IMR-90 (cell line): ENCODE measurements at regions not wholly inside any gene's neighbourhood (a gene's known extent, or its start where the extent isn't known, plus 50 kb on each side); places are given as distances from the start of the nearest gene placed in this dataset.

ENCODE experiments used
- ATAC-seq: fragments of 200-7000 bp; cut with Tn5 transposase; 2 replicates; pipeline ENCODE4 v1.9.1; 2020; ENCODE audit warnings: low read depth, mild to moderate bottlenecking, moderate library complexity
- BruUV-seq: library from RNA; stranded (reverse); fragments of 400-500 nt; replicated peaks from 2 replicates; lab custom pipeline; 2021; lab: Mats Ljungman, UMichigan
- CTCF ChIA-PET: fragments of 300-600 bp; formaldehyde crosslinking; extraction: SDS; loops from one replicate; lab custom pipeline; 2021; ENCODE audit warnings: antibody characterized with exemption; lab: Yijun Ruan, JAX
- POLR2A ChIA-PET: fragments of 300-600 bp; sonication (Branson Sonifier 250); formaldehyde crosslinking; loops from one replicate; lab custom pipeline; 2022; ENCODE audit warnings: antibody characterized with exemption; ENCODE audit not compliant: unreplicated experiment; lab: Charles Lee
- DNase-seq: peaks from one replicate; pipeline ENCODE4 v3.0.0; 2013
- H2AFZ ChIP-seq: replicated peaks from 2 replicates; pipeline ENCODE3; 2013; ENCODE audit warnings: low read length, mild to moderate bottlenecking; ENCODE audit not compliant: poor library complexity
- H2AK5ac ChIP-seq: 2 replicates; pipeline ENCODE4 v1.6.1; 2013; ENCODE audit warnings: low read depth, low read length, inconsistent platforms
- H2AK9ac ChIP-seq: replicated peaks from 2 replicates; pipeline ENCODE3; 2013; ENCODE audit warnings: mild to moderate bottlenecking, low read depth, low read length, moderate library complexity; ENCODE audit not compliant: poor library complexity
- H2BK120ac ChIP-seq: 2 replicates; pipeline ENCODE4 v1.6.1; 2013; ENCODE audit warnings: low read depth, low read length, inconsistent platforms
- H2BK15ac ChIP-seq: 3 replicates; pipeline ENCODE4 v1.6.1; 2013; ENCODE audit warnings: low read depth, low read length, inconsistent platforms
- H2BK20ac ChIP-seq: 2 replicates; pipeline ENCODE4 v1.6.1; 2013; ENCODE audit warnings: low read depth, mild to moderate bottlenecking, inconsistent platforms, low read length, moderate library complexity
- H2BK5ac ChIP-seq: 2 replicates; pipeline ENCODE4 v1.6.1; 2013; ENCODE audit warnings: mild to moderate bottlenecking, low read depth, low read length, inconsistent platforms; ENCODE audit not compliant: poor library complexity, severe bottlenecking
- H3K14ac ChIP-seq: replicated peaks from 2 replicates; pipeline ENCODE4 v1.6.1; 2013; ENCODE audit warnings: low read depth, low read length, inconsistent platforms
- H3K18ac ChIP-seq: 2 replicates; pipeline ENCODE4 v1.6.1; 2013; ENCODE audit warnings: low read depth, low read length, control low read depth
- H3K23ac ChIP-seq: 2 replicates; pipeline ENCODE4 v1.6.1; 2013; ENCODE audit warnings: low read depth, low read length, inconsistent platforms
- H3K27ac ChIP-seq: 2 replicates; pipeline ENCODE4 v1.5.1; 2013; ENCODE audit warnings: mild to moderate bottlenecking, control low read depth, low read length; ENCODE audit not compliant: insufficient read depth
- H3K27me3 ChIP-seq: 2 replicates; pipeline ENCODE4 v1.6.1; 2013; ENCODE audit warnings: low read length; ENCODE audit not compliant: control insufficient read depth, insufficient read depth
- H3K36me3 ChIP-seq: 2 replicates; pipeline ENCODE4 v1.6.1; 2013; ENCODE audit warnings: low read length, mixed read lengths; ENCODE audit not compliant: control insufficient read depth, insufficient read depth
- H3K4ac ChIP-seq: 2 replicates; pipeline ENCODE4 v1.6.1; 2013; ENCODE audit warnings: low read depth, low read length, inconsistent platforms
- H3K4me1 ChIP-seq: 2 replicates; pipeline ENCODE4 v1.6.1; 2013; ENCODE audit warnings: low read length, mixed read lengths; ENCODE audit not compliant: control insufficient read depth, insufficient read depth
- H3K4me2 ChIP-seq: 2 replicates; pipeline ENCODE4 v1.6.1; 2013; ENCODE audit warnings: low read depth, mild to moderate bottlenecking, control low read depth, low read length, moderate library complexity
- H3K4me3 ChIP-seq: 2 replicates; pipeline ENCODE4 v1.5.1; 2013; ENCODE audit warnings: low read depth, mild to moderate bottlenecking, control low read depth, low read length, moderate library complexity; ENCODE audit not compliant: insufficient read depth
- H3K56ac ChIP-seq: 2 replicates; pipeline ENCODE4 v1.6.1; 2013; ENCODE audit warnings: low read length, inconsistent platforms; ENCODE audit not compliant: insufficient read depth; ENCODE audit errors: extremely low read depth
- H3K79me1 ChIP-seq, 2 experiments: 2 replicates each; pipeline ENCODE4 v1.6.1; 2013; ENCODE audit warnings: low read length in 2 of 2, inconsistent platforms in 1 of 2, low read depth in 1 of 2
- H3K9ac ChIP-seq: 2 replicates; pipeline ENCODE4 v1.6.1; 2013; ENCODE audit warnings: low read depth, low read length, control low read depth
- H3K9me1 ChIP-seq: 2 replicates; pipeline ENCODE4 v1.6.1; 2013; ENCODE audit warnings: low read length, inconsistent platforms; ENCODE audit not compliant: insufficient read depth
- H3K9me3 ChIP-seq: 2 replicates; pipeline ENCODE4 v1.6.1; 2013; ENCODE audit warnings: low read length; ENCODE audit not compliant: control insufficient read depth, insufficient read depth
- H4K20me1 ChIP-seq: 2 replicates; pipeline ENCODE4 v1.6.1; 2013; ENCODE audit warnings: low read length, inconsistent platforms; ENCODE audit not compliant: insufficient read depth
- H4K5ac ChIP-seq: 2 replicates; pipeline ENCODE4 v1.6.1; 2013; ENCODE audit warnings: mild to moderate bottlenecking, low read depth, low read length, control low read depth
- H4K8ac ChIP-seq, 2 experiments: 2 replicates each; pipeline ENCODE4 v1.6.1; 2013; ENCODE audit warnings: low read depth in 2 of 2, low read length in 2 of 2, control low read depth in 1 of 2, inconsistent platforms in 1 of 2
- H4K91ac ChIP-seq: 2 replicates; pipeline ENCODE4 v1.6.1; 2013; ENCODE audit warnings: low read depth, low read length, inconsistent platforms; ENCODE audit not compliant: insufficient read depth
- BHLHE40 ChIP-seq: fragments of 150-350 bp; IDR thresholded peaks from 2 replicates; pipeline ENCODE4 v1.6.1; 2016; ENCODE audit warnings: mild to moderate bottlenecking, low read depth, low read length
- CEBPB ChIP-seq: IDR thresholded peaks from 2 replicates; pipeline ENCODE4 v1.6.1; 2012; ENCODE audit warnings: low read depth, low read length, improper control_type of control experiment
- CHD1 ChIP-seq: IDR thresholded peaks from 2 replicates; pipeline ENCODE4 v1.6.1; 2012; ENCODE audit warnings: low read depth, low read length, improper control_type of control experiment
- FOS ChIP-seq: fragments of 150-350 bp; IDR thresholded peaks from 2 replicates; pipeline ENCODE4 v1.6.1; 2016; ENCODE audit warnings: low read depth, low read length
- MAFK ChIP-seq: IDR thresholded peaks from 2 replicates; pipeline ENCODE4 v1.6.1; 2012; ENCODE audit warnings: low read depth, low read length, improper control_type of control experiment
- MAZ ChIP-seq: IDR thresholded peaks from 2 replicates; pipeline ENCODE4 v1.6.1; 2012; ENCODE audit warnings: low read depth, mild to moderate bottlenecking, low read length, improper control_type of control experiment, moderate library complexity, borderline replicate concordance
- MXI1 ChIP-seq: IDR thresholded peaks from 2 replicates; pipeline ENCODE4 v1.6.1; 2012; ENCODE audit warnings: low read depth, mild to moderate bottlenecking, low read length, moderate library complexity, borderline replicate concordance
- NFE2L2 ChIP-seq: fragments of 150-350 bp; IDR thresholded peaks from 2 replicates; pipeline ENCODE4 v1.6.1; 2016; ENCODE audit warnings: low read depth, mild to moderate bottlenecking, low read length
- POLR2A ChIP-seq: IDR thresholded peaks from 2 replicates; pipeline ENCODE4 v1.6.1; 2012; ENCODE audit warnings: mild to moderate bottlenecking, low read depth, low read length
- RAD21 ChIP-seq: IDR thresholded peaks from 2 replicates; pipeline ENCODE4 v1.6.1; 2012; ENCODE audit warnings: low read length, improper control_type of control experiment
- RCOR1 ChIP-seq: IDR thresholded peaks from 2 replicates; pipeline ENCODE4 v1.6.1; 2012; ENCODE audit warnings: mild to moderate bottlenecking, low read length, improper control_type of control experiment; ENCODE audit not compliant: insufficient replicate concordance
- RFX5 ChIP-seq: IDR thresholded peaks from 2 replicates; pipeline ENCODE4 v1.8.0; 2012; ENCODE audit warnings: low read depth, mild to moderate bottlenecking, low read length, moderate library complexity
- SMC3 ChIP-seq: fragments of 150-350 bp; IDR thresholded peaks from 2 replicates; pipeline ENCODE4 v1.6.1; 2016; ENCODE audit warnings: low read depth, mild to moderate bottlenecking, antibody characterized with exemption, low read length, moderate library complexity
- WGBS, 2 experiments: methylation state at CpG; one replicate each; pipeline versions ENCODE4 v1.1.5 to v1.1.7; 2013; ENCODE audit warnings: missing lambda C conversion rate in 2 of 2; ENCODE audit not compliant: insufficient read length in 1 of 2; ENCODE audit errors: extremely low coverage in 2 of 2; 5-methylcytosine and 5-hydroxymethylcytosine counted together
- dilution Hi-C: fragments of 300-500 bp; cut with HindIII; formaldehyde crosslinking; loops from one replicate; pipeline ENCODE4 v1.14.3; 2018; ENCODE audit warnings: low sequenced_read_pairs; ENCODE audit not compliant: unreplicated experiment
- in situ Hi-C: fragments of 300-500 bp; cut with MboI; formaldehyde crosslinking; loops from 3 replicates; pipeline ENCODE4 v1.14.3; 2019; ENCODE audit warnings: low sequenced_read_pairs, inconsistent platforms, mixed read lengths
- intact Hi-C: fragments of 100-400 bp; cut with micrococcal nuclease; formaldehyde crosslinking; loops from 2 replicates; pipeline ENCODE4 v1.10.0; 2022
- TF ChIP-seq, protein P1 (sequence below): fragments of 150-350 bp; IDR thresholded peaks from 2 replicates; pipeline ENCODE4 v1.6.1; 2017; ENCODE audit warnings: mild to moderate bottlenecking, antibody characterized with exemption, low read length, low read depth
- TF ChIP-seq, protein P2 (sequence below): fragments of 150-350 bp; IDR thresholded peaks from 2 replicates; pipeline ENCODE4 v1.6.1; 2016; ENCODE audit warnings: low read depth, mild to moderate bottlenecking, low read length, moderate library complexity, borderline replicate concordance
- TF ChIP-seq, protein P3 (sequence below): conservative IDR thresholded peaks from 2 replicates; pipeline ENCODE4 v1.5.1; 2012; ENCODE audit warnings: mild to moderate bottlenecking, low read depth, low read length, improper control_type of control experiment

GRCh38 chr13:76720416-76720815, 165.8 kb downstream of the KCTD12 start:
- no peak overlapping the region for H3K4me2 ChIP-seq
- ChIA-PET POLR2A (no interaction called here), CTCF (interaction anchor here (0.6 kb wide), 1 partner anchor 1169 kb away, joined by 3 read pairs; no protein-coding TSS in a partner anchor)
- H2BK120ac ChIP-seq = no peak overlapping the region
- no peak overlapping the region for H3K27ac ChIP-seq
- no peak overlapping the region; the same call in 1 of the 2 replicates for H4K91ac ChIP-seq
- peaks cover 5% of the 10 kb centered on the region; the same call in 1 of the 2 replicates for H3K9me1 ChIP-seq
- peaks cover 6% of the 10 kb centered on the region; the same call in 1 of the 2 replicates for H3K4me1 ChIP-seq
- no peak overlapping the region for H2AFZ ChIP-seq
- H3K9me3 ChIP-seq = no peaks in the 10 kb centered on the region
- no peak overlapping the region for H3K4me3 ChIP-seq
- H2AK9ac ChIP-seq = no peak overlapping the region
- DNase-seq (no peak), ATAC-seq (no peak)
- no peak overlapping the region for H4K5ac ChIP-seq
- no peak overlapping the region; the same call in 1 of the 2 replicates for H2AK5ac ChIP-seq
- H4K20me1 ChIP-seq = no peaks in the 10 kb centered on the region
- intact Hi-C loops = no loop called here
- no peak overlapping the region for H2BK5ac ChIP-seq
- no peak overlapping the region for H3K23ac ChIP-seq
- H2BK15ac ChIP-seq = no peak overlapping the region
- no peaks in the 10 kb centered on the region for H3K79me1 ChIP-seq
- H2BK20ac ChIP-seq = 0 out of 2 replicates have a peak overlapping the region, but pooled peaks have one; percentile 48
- BruUV-seq = no TSS peak
- dilution Hi-C loops = no loop called here
- WGBS, 2 experiments = no CpG with 5 or more reads among the region's 1 CpG
- H3K9ac ChIP-seq = no peak overlapping the region
- H3K36me3 ChIP-seq = no peaks in the 10 kb centered on the region
- H4K8ac ChIP-seq = no peak overlapping the region
- TF ChIP-seq FOS (no peak), CHD1 (no peak), RCOR1 (no peak), NFE2L2 (no peak), RFX5 (no peak), MAFK (no peak), BHLHE40 (no peak), CEBPB (no peak), RAD21 (no peak), MAZ (no peak), MXI1 (no peak), SMC3 (no peak), POLR2A (no peak)
- TF ChIP-seq, protein P1, sequence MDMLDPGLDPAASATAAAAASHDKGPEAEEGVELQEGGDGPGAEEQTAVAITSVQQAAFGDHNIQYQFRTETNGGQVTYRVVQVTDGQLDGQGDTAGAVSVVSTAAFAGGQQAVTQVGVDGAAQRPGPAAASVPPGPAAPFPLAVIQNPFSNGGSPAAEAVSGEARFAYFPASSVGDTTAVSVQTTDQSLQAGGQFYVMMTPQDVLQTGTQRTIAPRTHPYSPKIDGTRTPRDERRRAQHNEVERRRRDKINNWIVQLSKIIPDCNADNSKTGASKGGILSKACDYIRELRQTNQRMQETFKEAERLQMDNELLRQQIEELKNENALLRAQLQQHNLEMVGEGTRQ = no peak
- TF ChIP-seq, protein P2, sequence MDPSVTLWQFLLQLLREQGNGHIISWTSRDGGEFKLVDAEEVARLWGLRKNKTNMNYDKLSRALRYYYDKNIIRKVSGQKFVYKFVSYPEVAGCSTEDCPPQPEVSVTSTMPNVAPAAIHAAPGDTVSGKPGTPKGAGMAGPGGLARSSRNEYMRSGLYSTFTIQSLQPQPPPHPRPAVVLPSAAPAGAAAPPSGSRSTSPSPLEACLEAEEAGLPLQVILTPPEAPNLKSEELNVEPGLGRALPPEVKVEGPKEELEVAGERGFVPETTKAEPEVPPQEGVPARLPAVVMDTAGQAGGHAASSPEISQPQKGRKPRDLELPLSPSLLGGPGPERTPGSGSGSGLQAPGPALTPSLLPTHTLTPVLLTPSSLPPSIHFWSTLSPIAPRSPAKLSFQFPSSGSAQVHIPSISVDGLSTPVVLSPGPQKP = no peak
- TF ChIP-seq, protein P3, sequence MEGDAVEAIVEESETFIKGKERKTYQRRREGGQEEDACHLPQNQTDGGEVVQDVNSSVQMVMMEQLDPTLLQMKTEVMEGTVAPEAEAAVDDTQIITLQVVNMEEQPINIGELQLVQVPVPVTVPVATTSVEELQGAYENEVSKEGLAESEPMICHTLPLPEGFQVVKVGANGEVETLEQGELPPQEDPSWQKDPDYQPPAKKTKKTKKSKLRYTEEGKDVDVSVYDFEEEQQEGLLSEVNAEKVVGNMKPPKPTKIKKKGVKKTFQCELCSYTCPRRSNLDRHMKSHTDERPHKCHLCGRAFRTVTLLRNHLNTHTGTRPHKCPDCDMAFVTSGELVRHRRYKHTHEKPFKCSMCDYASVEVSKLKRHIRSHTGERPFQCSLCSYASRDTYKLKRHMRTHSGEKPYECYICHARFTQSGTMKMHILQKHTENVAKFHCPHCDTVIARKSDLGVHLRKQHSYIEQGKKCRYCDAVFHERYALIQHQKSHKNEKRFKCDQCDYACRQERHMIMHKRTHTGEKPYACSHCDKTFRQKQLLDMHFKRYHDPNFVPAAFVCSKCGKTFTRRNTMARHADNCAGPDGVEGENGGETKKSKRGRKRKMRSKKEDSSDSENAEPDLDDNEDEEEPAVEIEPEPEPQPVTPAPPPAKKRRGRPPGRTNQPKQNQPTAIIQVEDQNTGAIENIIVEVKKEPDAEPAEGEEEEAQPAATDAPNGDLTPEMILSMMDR = no peak
- no peak overlapping the region for H3K18ac ChIP-seq
- H3K4ac ChIP-seq = no peak overlapping the region
- no peak overlapping the region for H3K56ac ChIP-seq
- no peaks in the 10 kb centered on the region for H3K27me3 ChIP-seq
- no peak overlapping the region; the same call in 1 of the 2 replicates for H3K14ac ChIP-seq
- in situ Hi-C loops = loop anchor here (25.0 kb wide), 1 partner anchor 1033 kb away; no protein-coding TSS in a partner anchor
